Neuron (in vitro differentiated cells): ENCODE measurements at regions not wholly inside any gene's neighbourhood (a gene's known extent, or its start where the extent isn't known, plus 50 kb on each side); places are given as distances from the start of the nearest gene placed in this dataset.

Experiments used
- H2AFZ ChIP-seq: one replicate; pipeline ENCODE4 v1.6.1; 2013; ENCODE audit warnings: low read depth, mild to moderate bottlenecking, inconsistent platforms, low read length, moderate library complexity
- H3K27me3 ChIP-seq: one replicate; pipeline ENCODE4 v1.6.1; 2013; ENCODE audit warnings: low read length; ENCODE audit not compliant: insufficient read depth
- H3K36me3 ChIP-seq: one replicate; pipeline ENCODE4 v1.6.1; 2013; ENCODE audit warnings: low read length; ENCODE audit not compliant: insufficient read depth
- H3K4me1 ChIP-seq: one replicate; pipeline ENCODE4 v1.6.1; 2013; ENCODE audit warnings: low read length; ENCODE audit not compliant: insufficient read depth
- H3K4me3 ChIP-seq: 2 replicates; pipeline ENCODE4 v1.5.1; 2013; ENCODE audit warnings: mild to moderate bottlenecking, low read length, moderate library complexity
- H3K9me3 ChIP-seq: one replicate; pipeline ENCODE4 v1.6.1; 2013; ENCODE audit warnings: low read length

DNA sequence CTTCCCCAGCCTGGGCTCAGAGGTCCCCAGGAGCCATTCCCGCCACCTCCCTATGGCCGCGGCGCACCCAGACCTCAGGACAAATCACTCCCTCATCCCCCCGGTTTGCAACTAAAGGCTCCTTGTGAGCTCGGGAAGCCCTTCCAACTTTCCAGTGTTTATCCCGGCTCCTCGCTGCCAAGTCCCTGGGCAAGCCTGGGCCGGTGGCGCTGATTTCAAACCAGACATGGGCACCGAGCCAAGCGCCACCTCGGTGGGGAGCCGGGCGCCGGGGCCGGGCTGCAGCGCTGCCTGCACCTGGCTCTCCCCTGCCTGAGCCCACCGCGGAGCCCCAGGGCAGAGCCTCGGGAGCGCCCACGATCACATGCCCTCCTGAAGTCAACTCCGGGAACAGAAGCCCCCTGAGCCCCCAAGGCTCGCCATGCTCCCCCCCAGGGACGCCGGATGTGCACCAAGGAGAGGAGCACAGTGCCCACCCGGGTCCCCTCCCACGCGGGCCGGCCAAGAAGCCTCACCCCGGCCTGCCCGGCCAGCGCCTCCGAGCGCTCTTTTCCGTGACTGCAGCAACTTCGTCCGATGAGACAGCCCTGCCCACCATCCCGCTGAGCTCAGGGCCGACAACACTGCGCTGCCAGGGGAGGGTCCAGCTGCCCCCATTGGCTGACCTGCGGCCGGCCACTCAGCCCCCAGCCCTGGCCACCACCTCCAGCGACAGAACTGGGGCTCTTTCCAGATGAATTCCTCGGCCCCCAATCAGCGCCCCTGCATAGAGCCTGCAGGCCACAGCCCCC lies 50.0 kb downstream of the NCOR2 start:
- Histone ChIP-seq H3K36me3 (no peaks in the 10 kb centered on the region), H3K4me3 (peak overlapping the region; percentile 48), H3K9me3 (no peaks in the 10 kb centered on the region), H3K4me1 (peaks cover 53% of the 10 kb centered on the region), H2AFZ (peak overlapping the region; percentile 27), H3K27me3 (no peaks in the 10 kb centered on the region)

- peaks cover 58% of the 10 kb centered on the region for H3K4me1 ChIP-seq
- no peaks in the 10 kb centered on the region for H3K36me3 ChIP-seq
- H2AFZ ChIP-seq: no peak overlapping the region
- no peaks in the 10 kb centered on the region for H3K27me3 ChIP-seq
- peak overlapping the region; percentile 48 for H3K4me3 ChIP-seq
- no peaks in the 10 kb centered on the region for H3K9me3 ChIP-seq
Measured at GRCh38 chr12:124516850-124517249, 50.6 kb downstream of the NCOR2 start.

DNA sequence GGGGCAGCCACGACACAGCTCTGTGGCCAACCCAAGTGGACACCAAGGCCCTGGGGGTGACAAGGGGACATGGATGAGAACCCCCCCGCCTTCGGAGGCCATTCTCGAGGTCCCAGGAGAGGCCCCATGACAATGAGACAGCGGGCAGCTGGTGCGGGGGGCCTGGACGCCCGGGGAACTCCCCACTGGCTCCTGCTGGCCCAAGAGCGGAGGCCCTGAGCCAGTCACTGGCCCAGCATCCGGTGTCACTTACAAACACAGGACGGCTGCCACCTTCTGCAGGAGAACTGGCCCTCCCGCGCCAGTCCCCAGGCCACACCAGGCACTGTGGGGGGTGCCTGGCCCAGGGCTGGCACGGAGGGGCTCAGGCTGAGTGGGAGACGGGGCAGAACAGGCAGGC lies 51.4 kb downstream of the NCOR2 start:
- no peaks in the 10 kb centered on the region for H3K9me3 ChIP-seq
- no peaks in the 10 kb centered on the region for H3K27me3 ChIP-seq
- H3K4me1 ChIP-seq: peaks cover 54% of the 10 kb centered on the region
- H3K36me3 ChIP-seq: no peaks in the 10 kb centered on the region
- no peak overlapping the region for H3K4me3 ChIP-seq
- H2AFZ ChIP-seq: no peak overlapping the region

- H3K4me1 ChIP-seq: peaks cover 58% of the 10 kb centered on the region
- H2AFZ ChIP-seq: no peak overlapping the region
- H3K27me3 ChIP-seq: no peaks in the 10 kb centered on the region
- no peak overlapping the region for H3K4me3 ChIP-seq
- no peaks in the 10 kb centered on the region for H3K36me3 ChIP-seq
- no peaks in the 10 kb centered on the region for H3K9me3 ChIP-seq
Measured at GRCh38 chr12:124514996-124515932, 52.1 kb downstream of the NCOR2 start.

DNA sequence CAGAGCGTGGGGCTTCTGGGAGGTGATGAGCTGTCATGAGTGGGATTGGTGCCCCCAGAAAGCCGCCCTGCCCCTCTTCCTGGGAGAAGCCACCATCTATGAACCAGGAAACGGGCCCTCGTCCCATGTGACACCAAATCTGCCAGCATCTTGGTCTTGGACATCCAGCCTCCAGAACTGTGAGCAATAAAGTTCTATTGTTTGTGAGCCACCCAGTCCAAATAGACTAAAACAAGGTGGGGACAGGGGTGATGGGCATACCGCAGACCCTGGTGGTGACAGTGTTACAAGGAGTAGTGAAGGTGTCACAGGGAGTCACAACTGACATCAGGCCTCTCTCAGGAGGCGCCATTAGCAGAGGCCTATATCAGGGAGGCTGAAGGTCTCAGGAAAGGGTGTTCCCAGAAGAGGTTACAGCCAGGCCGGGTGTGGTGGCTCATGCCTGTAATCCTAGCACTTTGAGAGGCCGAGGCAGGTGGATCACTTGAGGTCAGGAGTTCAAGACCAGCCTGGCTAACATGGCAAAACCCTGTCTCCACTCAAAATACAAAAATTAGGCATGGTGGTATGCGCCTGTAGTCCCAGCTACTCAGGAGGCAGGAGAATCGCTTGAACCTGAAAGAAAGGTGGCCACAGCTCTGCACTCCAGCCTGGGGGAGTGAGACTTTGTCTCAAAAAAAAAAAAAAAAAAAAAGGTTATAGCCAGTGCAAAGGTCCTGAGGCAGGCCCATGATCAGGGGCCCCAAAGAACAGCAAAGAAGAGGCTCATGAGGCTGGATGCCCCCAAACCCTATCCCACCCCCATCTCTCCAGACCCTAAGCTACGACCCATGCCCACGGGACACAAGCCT lies 53.0 kb downstream of the NCOR2 start:
- H3K9me3 ChIP-seq: no peaks in the 10 kb centered on the region
- no peak overlapping the region for H3K4me3 ChIP-seq
- H3K4me1 ChIP-seq: peaks cover 64% of the 10 kb centered on the region
- no peak overlapping the region for H2AFZ ChIP-seq
- no peaks in the 10 kb centered on the region for H3K27me3 ChIP-seq
- H3K36me3 ChIP-seq: no peaks in the 10 kb centered on the region

DNA sequence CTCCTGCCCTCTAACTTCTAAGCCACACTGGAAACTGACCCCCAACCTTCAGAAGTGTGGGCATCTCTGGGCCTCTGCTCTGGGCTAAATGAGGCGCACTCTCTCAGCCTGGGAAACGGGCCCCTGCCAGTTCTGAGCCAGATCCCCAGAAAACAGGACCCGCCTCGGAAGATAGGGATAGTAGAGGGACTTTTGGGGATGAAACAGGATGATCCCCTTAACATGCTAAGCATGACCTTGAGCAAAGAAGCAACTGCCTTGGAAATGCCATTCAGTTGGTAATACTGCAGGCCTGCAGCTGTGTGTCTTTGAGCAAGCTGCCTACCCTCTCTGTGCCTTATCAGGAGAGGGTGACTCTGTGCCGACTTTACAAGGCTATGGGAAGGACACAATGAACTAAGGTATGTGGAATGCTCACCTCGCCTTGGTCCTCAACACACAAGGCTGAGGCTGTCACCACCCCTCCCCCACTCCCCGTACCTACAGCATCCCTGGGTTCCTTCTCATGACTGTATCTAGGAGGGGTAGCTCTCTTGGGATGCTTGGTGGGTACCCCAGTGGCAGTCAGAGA lies 54.0 kb downstream of the NCOR2 start:
- no peaks in the 10 kb centered on the region for H3K36me3 ChIP-seq
- no peaks in the 10 kb centered on the region for H3K9me3 ChIP-seq
- H3K27me3 ChIP-seq: no peaks in the 10 kb centered on the region
- H2AFZ ChIP-seq: no peak overlapping the region
- H3K4me1 ChIP-seq: peaks cover 56% of the 10 kb centered on the region
- no peak overlapping the region for H3K4me3 ChIP-seq

- Histone ChIP-seq H3K9me3 (no peaks in the 10 kb centered on the region), H3K27me3 (no peaks in the 10 kb centered on the region), H3K4me1 (peaks cover 57% of the 10 kb centered on the region), H2AFZ (no peak overlapping the region), H3K4me3 (no peak overlapping the region), H3K36me3 (no peaks in the 10 kb centered on the region)
Measured at GRCh38 chr12:124512667-124513296, 54.6 kb downstream of the NCOR2 start.

GRCh38 chr12:124511259-124511985 lies 56.0 kb downstream of the NCOR2 start:
- Histone ChIP-seq H3K27me3 (no peaks in the 10 kb centered on the region), H3K36me3 (no peaks in the 10 kb centered on the region), H3K4me1 (peaks cover 59% of the 10 kb centered on the region), H2AFZ (no peak overlapping the region), H3K9me3 (no peaks in the 10 kb centered on the region), H3K4me3 (no peak overlapping the region)

- Histone ChIP-seq H3K4me3 (no peak overlapping the region), H3K4me1 (peaks cover 54% of the 10 kb centered on the region), H3K36me3 (no peaks in the 10 kb centered on the region), H3K9me3 (no peaks in the 10 kb centered on the region), H2AFZ (no peak overlapping the region), H3K27me3 (no peaks in the 10 kb centered on the region)
Measured at GRCh38 chr12:124510301-124510970, 57.0 kb downstream of the NCOR2 start.

GRCh38 chr12:124509676-124510300 lies 57.6 kb downstream of the NCOR2 start:
- no peaks in the 10 kb centered on the region for H3K36me3 ChIP-seq
- no peaks in the 10 kb centered on the region for H3K27me3 ChIP-seq
- peaks cover 56% of the 10 kb centered on the region for H3K4me1 ChIP-seq
- H2AFZ ChIP-seq: no peak overlapping the region
- H3K4me3 ChIP-seq: no peak overlapping the region
- no peaks in the 10 kb centered on the region for H3K9me3 ChIP-seq

- no peaks in the 10 kb centered on the region for H3K36me3 ChIP-seq
Measured at GRCh38 chr12:124509300-124509675, 58.1 kb downstream of the NCOR2 start.

More at GRCh38 chr12:124509300-124509675, 58.1 kb downstream of the NCOR2 start:
- Histone ChIP-seq H3K9me3 (no peaks in the 10 kb centered on the region), H2AFZ (no peak overlapping the region), H3K4me3 (no peak overlapping the region), H3K27me3 (no peaks in the 10 kb centered on the region), H3K4me1 (peaks cover 61% of the 10 kb centered on the region)
